ENCODE measurements at regions not wholly inside any gene's neighbourhood (a gene's known extent, or its start where the extent isn't known, plus 50 kb on each side); places are given as distances from the start of the nearest gene placed in this dataset.

- no peak overlapping the region for H3K4me3 ChIP-seq (ENCODE audit: insufficient read depth, low read length)
- H3K4me2 ChIP-seq (ENCODE audit: insufficient read depth, low read length), result no peak overlapping the region
- TF ChIP-seq CTCF (IDR thresholded peaks at IDR 0.05; ENCODE audit: extremely low read depth, low read depth, low read length), result no peak
- no peaks in the 10 kb centered on the region for H4K20me1 ChIP-seq (ENCODE audit: insufficient read depth, low read length)
- H3K4me1 ChIP-seq (ENCODE audit: insufficient read depth, low read length), result no peaks in the 10 kb centered on the region
- no peak overlapping the region for H3K27ac ChIP-seq (ENCODE audit: low read depth, low read length)
- no peak overlapping the region for H2AFZ ChIP-seq (ENCODE audit: low read length)
- H3K79me2 ChIP-seq (ENCODE audit: insufficient read depth, low read length), result no peaks in the 10 kb centered on the region
- no peak for DNase-seq (ENCODE audit: insufficient read length, low spot score, missing footprints)
- no peaks in the 10 kb centered on the region for H3K36me3 ChIP-seq (ENCODE audit: insufficient read depth, low read length)
- no peaks in the 10 kb centered on the region for H3K9me3 ChIP-seq (ENCODE audit: low read depth, low read length)
- H3K27me3 ChIP-seq (ENCODE audit: insufficient read depth, low read length), result no peaks in the 10 kb centered on the region
Observed at GRCh38 chr19:31497709-31498108, 148.5 kb upstream of the TSHZ3 start.

GRCh38 chr19:31498781-31499180 is 149.5 kb upstream of the TSHZ3 start:
- no peak overlapping the region for H3K4me2 ChIP-seq (ENCODE audit: insufficient read depth, low read length)
- H3K9me3 ChIP-seq (ENCODE audit: low read depth, low read length), result no peaks in the 10 kb centered on the region
- TF ChIP-seq CTCF (IDR thresholded peaks at IDR 0.05; ENCODE audit: extremely low read depth, low read depth, low read length), result no peak
- H3K4me3 ChIP-seq (ENCODE audit: insufficient read depth, low read length), result no peak overlapping the region
- no peak for DNase-seq (ENCODE audit: insufficient read length, low spot score, missing footprints)
- no peaks in the 10 kb centered on the region for H3K36me3 ChIP-seq (ENCODE audit: insufficient read depth, low read length)
- no peaks in the 10 kb centered on the region for H3K79me2 ChIP-seq (ENCODE audit: insufficient read depth, low read length)
- H3K4me1 ChIP-seq (ENCODE audit: insufficient read depth, low read length), result no peaks in the 10 kb centered on the region
- no peaks in the 10 kb centered on the region for H3K27me3 ChIP-seq (ENCODE audit: insufficient read depth, low read length)
- H4K20me1 ChIP-seq (ENCODE audit: insufficient read depth, low read length), result no peaks in the 10 kb centered on the region
- no peak overlapping the region for H2AFZ ChIP-seq (ENCODE audit: low read length)
- no peak overlapping the region for H3K27ac ChIP-seq (ENCODE audit: low read depth, low read length)

GRCh38 chr19:31499281-31500196 is 150.3 kb upstream of the TSHZ3 start:
- Histone ChIP-seq H3K79me2 (ENCODE audit: insufficient read depth, low read length) (no peaks in the 10 kb centered on the region), H3K36me3 (ENCODE audit: insufficient read depth, low read length) (no peaks in the 10 kb centered on the region), H3K27me3 (ENCODE audit: insufficient read depth, low read length) (no peaks in the 10 kb centered on the region), H3K4me3 (ENCODE audit: insufficient read depth, low read length) (no peak overlapping the region), H3K27ac (ENCODE audit: low read depth, low read length) (no peak overlapping the region), H3K9me3 (ENCODE audit: low read depth, low read length) (no peaks in the 10 kb centered on the region), H2AFZ (ENCODE audit: low read length) (no peak overlapping the region), H4K20me1 (ENCODE audit: insufficient read depth, low read length) (no peaks in the 10 kb centered on the region), H3K4me2 (ENCODE audit: insufficient read depth, low read length) (no peak overlapping the region), H3K4me1 (ENCODE audit: insufficient read depth, low read length) (no peaks in the 10 kb centered on the region)
- DNase-seq (ENCODE audit: insufficient read length, low spot score, missing footprints), result no peak
- no peak for TF ChIP-seq CTCF (IDR thresholded peaks at IDR 0.05; ENCODE audit: extremely low read depth, low read depth, low read length)

- no peak for DNase-seq (ENCODE audit: insufficient read length, low spot score, missing footprints)
- no peak for TF ChIP-seq CTCF (IDR thresholded peaks at IDR 0.05; ENCODE audit: extremely low read depth, low read depth, low read length)
- Histone ChIP-seq H3K4me3 (ENCODE audit: insufficient read depth, low read length) (no peak overlapping the region), H3K9me3 (ENCODE audit: low read depth, low read length) (no peaks in the 10 kb centered on the region), H3K4me1 (ENCODE audit: insufficient read depth, low read length) (no peaks in the 10 kb centered on the region), H3K4me2 (ENCODE audit: insufficient read depth, low read length) (no peak overlapping the region), H3K27ac (ENCODE audit: low read depth, low read length) (no peak overlapping the region), H3K36me3 (ENCODE audit: insufficient read depth, low read length) (no peaks in the 10 kb centered on the region), H4K20me1 (ENCODE audit: insufficient read depth, low read length) (no peaks in the 10 kb centered on the region), H3K79me2 (ENCODE audit: insufficient read depth, low read length) (no peaks in the 10 kb centered on the region), H3K27me3 (ENCODE audit: insufficient read depth, low read length) (no peaks in the 10 kb centered on the region), H2AFZ (ENCODE audit: low read length) (no peak overlapping the region)
Observed at GRCh38 chr19:31500197-31500830, 151.1 kb upstream of the TSHZ3 start.

All from osteoblast (primary cell).